ENCODE measurements at regions not wholly inside any gene's neighbourhood (a gene's known extent, or its start where the extent isn't known, plus 50 kb on each side); places are given as distances from the start of the nearest gene placed in this dataset.
"Not testable (repeated sequence)": the region's sequence is repeated elsewhere in the genome, so short reads cannot be mapped to it uniquely, and the experiment has no call there.

DNA sequence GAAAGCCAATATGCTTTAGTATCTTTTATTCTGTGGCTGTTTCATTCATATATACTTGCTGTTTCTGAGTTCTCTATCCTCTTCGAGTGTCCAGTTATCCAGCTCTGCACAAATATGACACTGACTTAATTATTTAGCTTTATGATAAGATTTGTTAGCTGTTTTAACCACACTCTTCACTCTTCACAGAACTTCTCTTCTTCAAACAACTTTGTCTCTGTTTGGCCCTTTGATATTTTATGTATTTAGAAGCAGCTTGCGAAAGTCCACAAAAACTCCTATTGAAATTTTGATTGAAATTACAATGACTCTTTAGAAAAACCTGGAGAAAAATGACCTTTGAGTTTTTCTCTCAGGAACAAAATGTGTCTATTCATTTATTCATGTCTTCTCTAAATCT is 407.0 kb downstream of the CPS1 start:
- no peak for DNase-seq

DNA sequence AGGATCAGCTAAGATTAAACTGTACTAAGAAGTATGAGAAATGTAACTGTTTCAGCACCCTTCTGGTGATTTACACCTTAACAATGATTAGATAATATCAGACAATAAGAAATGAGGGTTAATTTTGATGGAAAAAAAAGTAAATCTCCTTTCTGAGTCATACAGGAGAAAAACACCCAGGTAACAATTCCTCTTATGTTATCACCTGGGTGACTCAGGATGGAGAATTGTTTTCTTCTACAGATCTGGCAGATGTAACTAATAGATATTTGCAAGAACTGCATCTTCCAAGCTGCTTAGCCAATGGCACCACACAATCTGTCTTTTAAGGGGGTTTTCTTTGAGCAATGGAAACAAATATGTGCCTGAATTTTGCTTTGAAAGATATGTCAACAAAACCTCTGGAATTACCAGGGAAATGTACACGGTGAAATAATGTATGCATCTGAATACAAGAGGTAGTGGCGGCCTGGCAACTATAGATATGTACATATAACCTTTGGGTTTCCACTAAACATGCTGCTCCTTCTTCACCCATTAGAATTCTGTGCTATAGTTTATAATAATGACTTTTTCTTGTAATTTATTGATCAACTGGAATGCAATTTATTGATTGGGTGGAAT is 407.9 kb downstream of the CPS1 start:
- no peak for DNase-seq

DNA sequence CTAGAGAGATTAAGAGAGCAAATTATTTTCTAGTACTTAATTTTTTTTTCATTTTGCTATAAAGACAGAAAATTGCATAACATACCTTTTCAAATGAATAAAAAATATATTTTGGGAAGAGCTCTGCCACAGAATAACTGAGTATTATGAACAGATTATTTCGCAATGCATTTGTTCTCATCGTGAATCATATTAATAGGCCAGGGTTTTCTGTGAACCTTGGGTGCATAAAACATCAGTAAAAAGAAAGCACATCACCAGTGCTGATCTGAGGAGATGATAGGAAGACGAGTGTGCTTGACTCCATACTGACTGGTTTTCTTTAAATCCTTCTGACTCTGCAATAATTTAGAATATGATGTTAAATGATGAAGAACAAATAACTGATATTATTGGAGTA is 409.1 kb downstream of the CPS1 start:
- DNase-seq = no peak

DNA sequence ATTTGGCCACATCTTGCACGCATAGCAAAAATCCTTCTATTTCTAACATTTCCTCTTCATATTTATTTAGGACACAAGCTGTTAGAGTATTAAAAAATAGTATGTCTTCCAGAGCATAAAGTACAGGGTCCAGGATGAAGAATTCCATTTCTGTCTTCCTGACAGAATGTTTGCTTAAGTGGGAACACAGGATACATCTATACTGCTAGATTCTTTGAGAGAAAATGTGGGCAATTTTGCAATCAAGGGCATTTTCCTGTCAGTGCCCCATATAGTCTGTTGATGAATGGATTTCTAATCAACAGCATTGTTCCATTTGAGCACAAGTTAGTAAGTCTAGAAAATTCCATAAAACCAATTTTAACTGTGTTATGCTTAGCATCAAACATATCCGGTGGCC is 409.9 kb downstream of the CPS1 start:
- no peak for DNase-seq

DNA sequence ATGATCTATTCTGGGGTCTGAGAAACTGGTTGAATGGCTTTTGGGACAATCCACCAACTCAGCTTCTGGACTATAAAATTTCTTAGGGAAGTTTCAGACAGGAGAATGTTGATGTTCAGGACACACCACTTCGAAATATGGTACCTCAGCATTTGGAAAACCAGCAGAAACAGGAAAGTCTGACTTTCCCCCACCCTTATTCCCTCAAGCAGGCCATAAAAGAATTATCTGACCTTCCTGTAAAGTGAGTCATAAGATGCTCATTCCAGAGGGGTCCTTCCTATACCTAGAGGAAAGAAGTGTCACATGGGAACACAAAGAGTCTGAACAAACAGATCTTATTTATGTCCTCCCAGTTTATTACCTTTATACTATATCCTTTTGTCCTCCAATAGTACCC is 415.0 kb downstream of the CPS1 start:
- no peak for DNase-seq

DNA sequence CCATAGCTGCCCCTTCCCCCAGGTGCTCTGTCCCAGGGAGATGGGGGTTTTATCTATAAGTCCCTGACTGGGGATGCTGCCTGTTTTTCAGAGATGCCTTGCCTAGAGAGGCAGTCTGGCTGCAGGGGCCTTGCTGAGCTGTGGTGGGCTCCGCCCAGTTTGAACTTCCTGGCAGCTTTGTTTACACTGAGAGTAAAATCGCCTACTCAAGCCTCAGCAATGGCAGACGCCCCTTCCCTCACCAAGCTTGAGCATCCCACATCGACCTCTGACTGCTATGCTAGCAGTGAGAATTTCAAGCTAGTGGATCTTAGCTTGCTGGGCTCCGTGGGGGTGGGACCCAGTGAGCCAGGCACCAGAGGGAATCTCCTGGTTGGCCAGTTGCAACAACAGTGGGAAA is 430.4 kb downstream of the CPS1 start:
- DNase-seq = not testable (repeated sequence)

DNA sequence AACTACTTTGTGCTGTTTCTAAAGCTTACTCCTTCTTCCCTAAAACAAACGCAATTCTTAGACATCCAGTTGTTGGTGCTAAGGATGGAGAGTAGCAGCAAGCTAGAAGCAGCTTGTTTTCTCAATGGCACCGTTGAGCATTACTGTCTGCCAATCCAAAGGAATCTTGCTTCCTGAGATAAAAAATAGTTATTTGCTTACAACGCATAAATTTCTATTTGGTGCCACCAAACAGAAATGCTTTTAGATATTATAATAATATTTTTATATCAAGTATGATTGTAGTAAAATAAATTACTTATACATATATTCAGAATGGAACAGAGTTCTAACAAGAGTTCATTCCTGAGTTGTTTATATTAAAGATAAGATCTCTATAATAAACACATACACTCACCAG is 434.7 kb downstream of the CPS1 start:
- DNase-seq = no peak

DNA sequence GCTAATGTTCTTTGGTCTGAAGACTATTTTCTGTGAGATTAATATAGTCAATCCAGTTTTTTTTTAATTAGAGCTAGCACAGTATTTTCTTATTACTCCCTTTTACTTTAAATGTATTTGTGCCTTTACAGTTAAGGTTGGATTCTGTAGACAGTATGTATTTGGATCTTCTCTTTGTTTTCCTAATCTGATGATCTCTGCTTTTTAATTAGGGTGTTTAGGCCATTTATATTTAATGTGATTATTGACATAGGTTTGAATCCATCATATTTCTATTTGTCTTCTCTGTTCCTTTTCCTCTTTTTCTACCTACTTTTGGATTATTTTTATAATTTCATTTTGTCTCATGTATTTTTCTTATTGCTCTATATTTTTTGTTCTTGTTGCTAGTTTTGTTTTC is 437.7 kb downstream of the CPS1 start:
- DNase-seq = no peak

DNA sequence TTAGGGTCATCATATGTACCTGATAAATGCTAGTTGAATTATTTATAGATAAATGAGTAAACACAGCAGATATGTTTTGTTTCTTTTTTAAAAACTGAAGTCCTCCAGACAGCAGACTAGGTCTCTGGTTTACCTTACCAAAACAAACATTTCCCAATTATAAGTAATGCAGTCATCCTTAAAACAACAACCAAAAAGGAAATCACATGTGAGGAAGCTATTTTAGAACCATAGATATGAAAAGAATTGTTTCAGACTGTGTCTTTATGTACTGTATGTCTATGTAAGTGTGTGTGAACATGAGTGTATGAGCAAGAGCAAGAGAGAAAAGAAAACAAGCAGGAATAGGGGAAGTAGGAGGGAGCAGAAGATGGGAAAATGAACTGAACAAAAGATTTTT is 441.0 kb downstream of the CPS1 start:
- no peak for DNase-seq

DNA sequence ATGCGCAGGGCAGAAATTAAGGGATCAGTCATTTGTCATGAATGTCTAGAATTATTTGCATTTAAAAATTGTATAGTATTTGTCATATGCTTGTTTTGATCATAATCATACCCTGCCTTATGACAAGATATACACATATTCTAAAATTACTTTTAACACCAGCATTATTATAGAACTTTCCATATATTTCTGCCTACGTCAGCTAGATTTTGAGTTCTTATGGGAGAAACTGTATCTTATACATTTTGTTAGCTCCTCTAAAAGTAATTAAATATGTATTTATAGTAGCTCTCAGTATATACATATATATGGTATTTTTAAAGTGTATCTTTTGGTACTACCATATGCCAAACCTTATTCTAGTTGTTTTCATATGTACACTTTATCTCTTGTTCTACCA is 441.9 kb downstream of the CPS1 start:
- DNase-seq = no peak

DNA sequence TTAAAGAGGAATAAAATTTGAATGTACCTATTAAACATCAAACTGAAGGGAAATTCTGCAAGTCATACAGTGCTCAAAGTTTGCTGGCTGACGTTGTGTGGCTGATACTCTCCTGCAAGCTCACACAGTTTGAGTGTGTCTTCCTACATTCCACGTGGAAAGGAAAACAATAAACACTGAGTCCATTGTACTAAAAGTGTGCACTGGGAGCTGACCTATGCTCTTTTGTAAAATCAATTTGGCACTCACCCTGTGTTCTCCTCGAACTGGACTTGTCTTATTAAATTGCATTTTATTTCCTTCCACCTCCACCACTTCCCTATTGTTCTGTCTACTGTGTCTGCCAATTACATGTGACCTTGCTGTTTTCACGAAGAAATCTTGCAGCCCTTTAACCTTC is 458.0 kb downstream of the CPS1 start:
- DNase-seq = no peak

DNA sequence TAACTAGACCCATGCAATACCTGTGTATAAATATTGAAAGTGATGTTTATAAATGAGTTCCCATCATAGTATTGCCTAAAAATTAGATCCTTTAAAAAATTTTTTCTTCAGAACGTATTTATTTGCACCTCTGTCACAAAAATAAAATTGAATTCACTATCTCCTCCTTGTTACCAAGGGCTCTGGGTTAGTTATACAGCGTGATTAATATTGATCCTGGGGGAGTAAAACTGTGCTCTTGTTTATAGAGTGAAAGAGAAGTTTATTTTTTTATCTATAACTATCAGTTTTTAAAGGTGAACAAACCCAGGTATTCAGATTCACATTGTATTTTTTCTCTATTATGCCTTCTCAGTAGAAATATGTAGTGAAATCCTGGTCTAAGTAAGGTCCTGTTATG is 458.5 kb downstream of the CPS1 start:
- no peak for DNase-seq

DNA sequence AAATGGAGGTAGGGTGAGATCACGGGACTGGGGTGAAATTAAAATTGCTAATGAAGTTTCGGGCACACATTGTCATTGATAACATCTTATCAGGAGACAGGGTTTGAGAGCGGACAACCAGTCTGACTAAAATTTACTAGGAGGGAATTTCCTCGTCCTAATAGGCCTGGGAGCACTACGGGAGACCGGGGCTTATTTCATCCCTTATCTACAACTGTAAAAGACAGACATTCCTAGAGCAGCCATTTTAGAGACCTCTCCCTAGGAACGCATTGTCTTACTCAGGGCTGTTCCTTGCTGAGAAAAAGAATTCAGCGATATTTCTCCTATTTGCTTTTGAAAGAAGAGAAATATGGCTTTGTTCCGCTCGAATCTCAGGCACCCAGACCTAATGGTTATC is 468.7 kb downstream of the CPS1 start:
- DNase-seq = not testable (repeated sequence)

DNA sequence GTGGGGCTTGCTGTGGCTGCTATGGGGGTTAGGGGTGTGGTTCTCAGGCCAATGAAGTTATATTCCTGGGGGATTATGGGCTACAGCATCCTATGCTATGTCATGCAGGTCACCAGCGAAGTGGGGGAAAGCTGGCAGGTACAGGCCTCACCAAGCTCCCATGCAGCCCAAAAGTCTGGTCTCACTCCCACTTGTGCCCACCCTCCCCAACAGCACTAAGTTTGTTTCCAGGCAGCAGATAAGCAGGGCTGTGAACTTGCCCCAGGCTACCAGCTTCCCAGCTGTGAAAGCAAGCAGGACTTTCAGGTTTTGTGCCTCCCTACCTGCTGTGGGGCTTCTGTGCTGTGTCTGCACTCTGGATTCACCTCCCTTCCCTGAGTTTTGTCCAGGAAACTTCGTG is 469.7 kb downstream of the CPS1 start:
- DNase-seq = no peak

DNA sequence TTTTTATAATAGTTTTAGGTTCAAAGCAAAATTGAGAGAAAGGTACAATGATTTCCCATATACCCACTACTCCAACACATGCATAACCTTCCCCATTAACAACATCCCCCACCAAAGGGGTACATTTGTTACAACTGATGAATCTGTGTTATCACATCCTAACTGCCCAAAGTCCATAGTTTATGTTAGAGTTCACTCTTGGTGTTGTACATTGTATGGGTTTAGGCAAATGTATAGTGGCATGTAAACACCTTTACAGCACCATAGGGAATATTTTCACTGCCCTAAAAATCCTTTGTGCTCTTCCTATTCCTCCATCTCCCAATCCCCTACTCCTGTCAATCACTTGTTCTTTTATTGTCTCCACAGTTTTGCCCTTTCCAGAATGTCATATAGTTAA is 471.6 kb downstream of the CPS1 start:
- no peak for DNase-seq

DNA sequence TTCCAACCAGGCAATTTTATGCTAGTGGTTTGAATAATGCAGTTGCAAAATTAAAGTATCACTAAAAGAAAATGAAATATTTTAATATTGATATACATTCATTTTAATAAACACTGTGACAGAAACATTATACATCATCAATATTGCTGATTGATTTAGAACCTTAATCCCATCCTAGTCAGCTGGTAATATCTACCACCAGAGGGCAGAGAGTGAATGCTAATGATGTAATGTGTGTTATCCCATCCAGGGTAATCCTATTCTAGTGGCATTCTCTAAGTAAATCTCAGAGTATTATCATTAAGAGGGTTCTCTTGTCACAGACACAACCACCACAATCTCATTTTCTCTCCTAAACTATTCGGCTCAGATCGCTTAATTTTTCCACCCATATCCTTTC is 477.4 kb downstream of the CPS1 start:
- no peak for DNase-seq

DNA sequence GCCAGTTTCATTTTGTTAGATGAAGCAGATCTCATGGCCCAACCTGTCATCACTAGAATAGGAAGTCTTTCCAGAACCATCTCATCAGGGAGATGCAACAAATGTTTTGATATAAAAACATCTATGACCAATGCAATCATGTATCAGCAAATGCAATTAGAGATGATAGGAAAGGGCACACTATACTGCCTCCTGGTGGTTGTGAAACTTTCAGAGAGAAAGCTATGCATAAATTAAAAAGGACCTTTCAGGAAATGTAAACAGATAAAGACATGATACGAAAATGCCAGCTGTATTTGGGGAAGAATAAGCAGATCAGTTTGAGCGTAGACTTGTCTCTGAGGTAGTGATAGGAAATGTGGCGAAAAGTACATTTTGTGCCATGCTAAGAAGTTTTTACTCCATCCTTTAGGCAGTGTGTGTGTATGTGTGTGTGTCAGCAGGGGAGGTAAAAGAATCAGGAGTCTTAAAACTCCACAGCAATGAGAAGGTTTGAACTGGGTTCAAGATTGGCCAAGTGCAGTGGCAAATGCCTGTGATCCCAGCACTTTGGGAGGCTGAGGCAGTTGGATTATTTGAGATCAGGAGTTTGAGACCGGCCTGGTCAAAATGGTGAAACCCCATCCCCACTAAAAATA is 479.3 kb downstream of the CPS1 start:
- DNase-seq = no peak

DNA sequence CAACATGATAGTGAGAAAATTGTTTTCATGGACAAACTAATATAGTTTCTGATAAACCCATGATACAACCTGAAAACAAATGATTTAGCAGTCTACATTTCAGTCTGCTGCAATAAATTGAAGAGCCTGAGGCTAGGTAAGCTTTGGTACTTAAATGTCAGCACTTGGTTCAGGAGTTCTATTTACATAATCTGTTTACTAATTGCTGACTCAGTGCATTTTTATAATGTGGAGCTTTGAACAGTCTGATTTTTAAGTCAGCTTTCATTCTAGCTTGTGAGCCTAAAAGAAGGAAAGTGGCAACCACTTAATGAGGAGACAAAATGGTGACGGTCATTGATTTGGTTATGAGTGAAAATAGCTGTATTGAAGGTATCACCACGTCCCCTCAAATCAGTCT is 488.6 kb downstream of the CPS1 start:
- DNase-seq = no peak

DNA sequence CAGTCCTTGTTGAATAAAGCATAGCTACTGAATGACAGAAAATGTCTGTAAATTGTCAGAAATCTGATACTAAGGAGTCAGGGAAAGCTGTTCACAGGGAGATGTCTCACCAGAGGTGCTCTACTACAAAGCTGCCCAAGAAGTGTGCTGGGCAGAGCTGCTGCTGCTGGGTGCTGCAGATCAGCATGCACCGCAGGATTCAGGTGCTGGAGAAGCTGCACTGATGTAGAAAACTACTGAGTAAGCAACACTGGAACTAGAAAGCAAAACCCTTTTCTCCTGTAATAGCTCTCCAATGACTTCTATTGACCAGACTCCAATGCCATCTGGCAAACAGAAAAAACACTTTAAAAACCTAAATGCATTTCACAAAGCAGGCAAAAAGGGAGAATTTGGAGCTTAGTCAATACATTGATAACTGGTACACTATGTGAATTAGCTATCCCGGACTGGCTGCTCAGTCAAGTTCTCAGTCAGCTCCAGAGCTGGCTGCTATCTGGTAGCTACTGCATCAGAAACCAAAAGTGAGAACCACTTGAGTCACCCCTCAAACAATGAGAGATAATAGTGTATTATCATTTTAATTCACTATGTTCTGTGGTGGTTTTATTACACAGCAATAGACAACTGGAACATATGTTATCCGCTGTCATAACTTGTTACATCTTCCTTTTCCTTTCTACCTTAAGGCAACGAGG is 493.1 kb downstream of the CPS1 start:
- no peak for DNase-seq

DNA sequence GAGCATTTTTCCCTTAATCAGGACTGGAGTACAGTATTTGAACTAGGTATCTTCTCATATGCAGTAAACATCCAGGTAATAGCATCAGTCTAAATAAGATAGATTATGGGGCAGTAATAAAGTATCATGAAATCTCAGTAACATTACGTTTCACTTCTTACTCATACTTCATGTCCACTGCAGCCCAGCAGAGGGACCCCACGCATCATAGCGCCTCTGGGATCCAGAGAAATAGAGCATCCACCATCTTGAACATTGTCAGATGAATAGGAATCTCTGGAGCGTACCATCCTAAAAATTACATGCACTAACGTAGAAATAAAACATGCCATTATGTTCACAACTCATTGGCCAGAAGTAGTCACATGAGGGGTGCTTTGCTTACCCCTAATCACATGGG is 499.0 kb downstream of the CPS1 start:
- no peak for DNase-seq

DNA sequence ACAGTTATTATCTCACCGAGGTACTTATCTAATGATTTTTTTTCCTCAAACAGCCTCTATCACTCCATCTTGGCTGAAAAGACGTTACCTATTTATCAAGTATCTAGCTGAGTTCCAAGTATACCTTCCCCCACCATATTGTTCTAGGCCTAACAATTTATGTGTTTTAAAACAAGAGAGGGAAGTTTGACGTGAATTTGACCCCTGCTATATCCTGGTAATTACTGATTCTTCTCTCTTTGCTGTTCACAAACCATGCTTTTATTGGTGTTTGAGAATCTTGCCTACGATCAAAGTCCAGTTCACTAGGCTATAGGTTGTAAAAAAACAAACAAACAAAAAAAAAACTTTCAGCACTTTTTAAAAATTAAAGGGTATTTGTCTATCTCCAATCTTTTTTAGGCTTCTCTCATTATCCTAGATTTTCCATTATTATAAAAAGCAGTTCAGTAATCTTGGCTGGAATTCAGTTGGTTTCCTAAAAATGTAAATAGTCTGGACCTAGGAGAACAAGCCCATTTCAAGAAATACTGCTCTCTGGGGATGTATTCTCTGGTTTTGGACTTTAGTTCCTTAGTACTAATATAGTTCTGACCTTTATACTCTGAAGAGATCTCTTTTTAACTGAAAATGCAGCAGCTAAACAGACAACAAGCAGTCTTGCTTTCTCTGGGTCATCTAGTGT is 505.4 kb downstream of the CPS1 start:
- DNase-seq = no peak

DNA sequence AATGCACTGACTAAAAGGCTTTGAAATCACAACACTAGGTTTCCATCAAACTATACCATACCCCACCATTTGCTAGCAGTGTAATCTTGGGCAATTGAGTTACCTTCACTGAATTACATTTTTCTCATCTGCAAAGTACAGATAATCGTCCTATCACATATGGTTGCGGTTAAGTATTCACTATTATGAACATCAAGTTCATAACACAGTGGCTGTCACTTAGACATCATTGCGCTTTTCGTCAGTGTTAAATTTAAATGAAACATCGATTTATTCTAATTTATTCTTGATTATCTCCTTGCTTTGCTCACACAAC is 505.9 kb downstream of the CPS1 start:
- DNase-seq = no peak

DNA sequence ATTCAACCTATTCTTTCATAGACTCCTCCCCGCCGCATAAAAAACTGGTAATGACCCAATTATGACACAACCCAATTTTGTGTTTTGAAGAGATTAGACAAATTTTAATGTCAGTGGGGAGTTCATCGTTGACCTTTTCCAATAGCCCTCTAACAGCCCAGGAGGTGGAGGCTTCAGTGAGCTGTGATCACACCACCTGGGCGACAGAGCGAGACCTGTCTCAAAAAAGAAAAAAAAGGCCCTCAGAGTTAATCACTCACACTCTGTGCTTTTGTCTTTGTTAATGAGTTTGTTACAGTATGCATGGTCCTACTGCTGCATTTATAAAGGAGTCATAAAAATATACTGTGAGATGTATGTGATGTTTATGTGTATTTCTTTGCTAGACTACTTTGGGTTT is 510.6 kb downstream of the CPS1 start:
- no peak for DNase-seq

DNA sequence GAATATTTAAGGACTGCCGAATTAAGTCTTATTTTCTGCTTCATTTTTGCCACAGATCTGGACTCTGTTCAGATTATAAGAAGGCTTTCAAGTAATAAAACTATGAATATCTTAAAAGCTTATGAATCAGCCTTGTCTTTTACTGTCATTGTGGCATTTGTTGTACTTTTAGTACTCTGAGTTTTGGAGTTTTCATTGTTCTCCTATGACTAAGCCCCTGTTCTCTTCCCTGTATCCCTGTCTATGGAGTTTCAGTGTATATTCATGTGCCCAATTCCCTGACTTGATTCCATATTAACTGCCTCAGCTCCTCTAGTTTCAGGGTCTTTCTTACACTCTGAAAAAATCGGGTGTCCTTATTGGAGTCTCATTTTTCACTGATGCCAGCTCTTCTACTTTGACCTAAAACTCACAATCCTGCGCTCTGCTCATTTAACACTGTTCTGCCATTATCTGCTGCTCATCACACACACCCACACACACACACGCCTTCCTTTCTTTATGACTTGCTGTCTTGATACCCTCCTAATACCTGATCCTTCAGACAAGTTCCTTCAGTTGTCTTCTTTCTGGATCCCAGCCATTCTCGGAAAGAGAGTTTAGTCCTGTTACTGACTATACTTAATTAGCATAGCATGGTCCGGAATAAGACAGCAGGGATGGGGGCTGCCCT is 511.8 kb downstream of the CPS1 start:
- no peak for DNase-seq

Measured in activated CD4-positive, alpha-beta T cell treated with anti-CD3 and anti-CD28 coated beads, Interleukin-2, amount 50 U/mL, for 1 hour (primary cell).